AG04450 (cell line): ENCODE measurements at regions not wholly inside any gene's neighbourhood (a gene's known extent, or its start where the extent isn't known, plus 50 kb on each side); places are given as distances from the start of the nearest gene placed in this dataset.

Experiments
- CTCF ChIA-PET: fragments of 300-600, 350-600 bp; formaldehyde crosslinking; extraction: SDS; loops from one replicate; lab custom pipeline; 2022; ENCODE audit warnings: antibody characterized with exemption, inconsistent platforms; lab: Charles Lee
- POLR2A ChIA-PET: fragments of 350-600 bp; formaldehyde crosslinking; extraction: SDS; loops from one replicate; lab custom pipeline; 2021; ENCODE audit warnings: antibody characterized with exemption, inconsistent platforms; lab: Yijun Ruan, JAX
- DNase-seq: peaks from one replicate; pipeline ENCODE4 v3.0.0-alpha.2; 2011; ENCODE audit warnings: low read depth, low spot score
- H3K27ac ChIP-seq: one replicate; pipeline ENCODE4 v1.5.1; 2012; ENCODE audit warnings: low read depth, low read length, control low read depth
- H3K27me3 ChIP-seq: one replicate; pipeline ENCODE4 v1.6.0; 2012; ENCODE audit warnings: low read length; ENCODE audit not compliant: control insufficient read depth, insufficient read depth
- H3K4me3 ChIP-seq: 2 replicates; pipeline ENCODE4 v1.5.1; 2011; ENCODE audit warnings: mild to moderate bottlenecking, low read depth, low read length, control low read depth
- H3K9me3 ChIP-seq: 2 replicates; pipeline ENCODE4 v1.5.1; 2012; ENCODE audit warnings: low read length; ENCODE audit not compliant: control insufficient read depth, insufficient read depth
- CTCF ChIP-seq: IDR thresholded peaks from 2 replicates; pipeline ENCODE4 v1.5.1; 2011; ENCODE audit warnings: low read depth, low read length, control low read depth, inconsistent platforms

DNA sequence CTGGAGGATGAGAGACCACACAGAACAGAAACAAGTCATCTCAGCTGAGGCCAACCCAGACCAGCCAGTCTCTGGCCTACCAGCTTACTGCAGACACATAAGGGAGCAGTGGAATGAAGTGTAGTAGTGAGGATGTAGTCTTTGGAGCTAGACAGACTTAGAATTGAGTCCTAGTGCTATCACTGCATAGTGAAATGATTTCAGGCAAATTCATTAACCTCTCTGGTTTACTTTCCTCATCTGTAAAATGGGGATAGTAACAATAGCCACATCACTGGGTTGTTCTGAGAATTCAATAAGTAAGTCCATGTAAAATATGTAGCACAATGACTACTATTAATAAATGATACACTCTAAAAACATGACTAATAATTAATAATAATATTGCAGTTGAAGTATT, 383.8 kb downstream of the DLEU7 start:
- Histone ChIP-seq H3K27me3 (no peaks in the 10 kb centered on the region), H3K9me3 (no peaks in the 10 kb centered on the region), H3K27ac (no peak overlapping the region), H3K4me3 (no peak overlapping the region)
- no peak for DNase-seq
- ChIA-PET CTCF (no interaction called here), POLR2A (no interaction called here)
- TF ChIP-seq CTCF: no peak

DNA sequence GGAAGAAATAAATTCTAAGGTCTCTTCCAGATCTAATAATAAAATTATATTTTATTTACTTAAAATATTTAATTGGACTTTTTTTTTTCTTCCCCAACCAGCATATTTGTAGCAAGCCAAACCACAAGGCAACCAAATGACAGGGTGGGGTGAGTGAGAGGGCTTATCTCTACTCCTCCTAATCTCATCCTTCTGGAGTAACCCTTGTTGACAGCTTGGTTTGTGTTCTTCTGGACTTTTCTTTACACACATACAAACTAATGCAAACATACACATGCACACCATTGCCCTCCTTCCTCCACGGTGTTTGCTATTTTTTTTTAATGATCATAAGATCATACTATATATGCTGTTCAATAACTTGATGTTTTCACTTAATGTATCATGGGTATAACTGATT, 383.1 kb downstream of the DLEU7 start:
- H3K4me3 ChIP-seq: no peak overlapping the region
- POLR2A ChIA-PET: no interaction called here
- DNase-seq: no peak
- H3K27me3 ChIP-seq: no peaks in the 10 kb centered on the region
- TF ChIP-seq CTCF: no peak
- CTCF ChIA-PET: no interaction called here
- H3K9me3 ChIP-seq: no peaks in the 10 kb centered on the region
- no peak overlapping the region for H3K27ac ChIP-seq

DNA sequence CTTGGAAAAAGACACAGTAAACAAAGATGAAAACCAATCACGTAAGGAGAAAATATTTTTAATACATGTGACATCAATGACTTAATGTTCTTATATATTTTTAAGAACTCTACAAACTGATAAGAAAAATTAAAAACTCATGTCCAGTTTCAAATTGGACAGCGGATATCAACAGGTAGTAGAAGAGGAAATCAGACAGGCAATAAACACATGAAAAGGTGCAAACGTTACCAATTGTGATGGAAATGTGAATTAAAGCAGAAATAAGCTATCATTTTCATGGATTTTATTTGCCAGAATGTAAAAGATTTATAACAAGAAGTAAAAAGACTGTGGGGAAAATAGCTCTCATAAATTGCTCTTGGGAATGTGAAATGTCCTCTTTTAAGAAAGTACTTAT, 382.3 kb downstream of the DLEU7 start:
- ChIA-PET CTCF (no interaction called here), POLR2A (no interaction called here)
- H3K27ac ChIP-seq: no peak overlapping the region
- no peaks in the 10 kb centered on the region for H3K9me3 ChIP-seq
- DNase-seq: no peak
- no peak overlapping the region for H3K4me3 ChIP-seq
- no peak for TF ChIP-seq CTCF
- no peaks in the 10 kb centered on the region for H3K27me3 ChIP-seq

DNA sequence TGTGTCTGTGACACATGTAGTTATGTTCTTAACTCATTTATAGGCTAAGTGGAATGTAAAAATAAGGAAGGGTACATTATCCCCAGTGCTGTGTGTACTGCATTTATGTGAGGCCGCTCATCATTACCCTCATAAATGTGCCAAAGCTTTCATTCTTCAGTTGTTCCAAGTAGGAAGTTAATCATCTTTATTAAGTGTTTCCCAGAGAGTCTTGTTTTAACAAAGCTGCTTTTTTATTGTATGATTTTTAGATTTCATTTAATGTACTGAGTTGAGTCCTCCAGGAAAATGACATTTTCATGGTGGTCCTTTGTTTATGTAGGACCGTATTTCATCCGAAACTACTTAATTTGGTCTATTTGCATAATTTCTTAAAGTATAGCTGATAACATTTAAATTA, 379.8 kb downstream of the DLEU7 start:
- no peak overlapping the region for H3K4me3 ChIP-seq
- no peak overlapping the region for H3K27ac ChIP-seq
- POLR2A ChIA-PET: no interaction called here
- no peaks in the 10 kb centered on the region for H3K9me3 ChIP-seq
- CTCF ChIA-PET: no interaction called here
- no peak for DNase-seq
- no peak for TF ChIP-seq CTCF
- H3K27me3 ChIP-seq: peaks cover 10% of the 10 kb centered on the region

DNA sequence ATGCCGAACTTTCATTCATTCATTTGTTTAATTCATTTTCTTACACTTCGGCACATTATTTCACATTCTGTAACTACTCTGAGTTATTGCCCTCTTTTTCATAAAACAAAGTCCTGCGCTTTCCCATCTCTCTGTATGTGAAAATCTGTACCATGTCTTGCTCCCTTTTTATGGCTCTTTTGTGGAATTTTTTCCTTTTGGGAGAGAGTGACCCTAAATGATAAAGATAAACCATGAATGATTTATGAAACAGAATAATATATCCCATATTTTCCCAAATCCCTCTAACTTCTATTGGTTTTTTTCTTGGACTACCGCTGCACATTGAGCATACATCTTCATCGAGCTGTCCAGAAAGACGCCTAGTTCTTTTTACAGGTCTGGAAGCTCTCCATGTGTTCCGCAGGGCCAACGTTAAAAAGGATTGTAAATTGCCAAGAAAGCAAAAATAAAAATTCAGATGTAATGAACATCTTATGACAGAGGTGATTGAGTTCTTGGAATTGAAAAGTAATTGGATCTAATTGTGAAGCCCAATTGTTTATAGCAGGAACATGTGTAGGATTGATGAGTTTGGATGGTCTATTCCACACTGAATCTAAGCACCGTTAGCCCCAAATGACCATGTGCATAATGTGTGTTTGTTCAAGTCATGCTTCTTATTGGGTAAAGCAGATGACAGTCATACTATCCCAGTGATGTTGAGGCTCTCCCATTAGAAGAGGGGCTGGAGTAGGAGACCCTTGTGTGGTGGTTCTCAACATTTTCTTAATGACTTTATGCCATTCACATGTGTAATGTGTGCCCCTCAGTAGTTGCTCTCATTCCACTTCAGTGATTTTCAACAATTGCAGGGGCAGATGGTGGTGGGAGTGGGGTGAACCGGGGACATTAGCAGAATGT, 378.9 kb downstream of the DLEU7 start:
- CTCF ChIA-PET: no interaction called here
- POLR2A ChIA-PET: no interaction called here
- no peak overlapping the region for H3K27ac ChIP-seq

More for the DNA sequence above, 378.9 kb downstream of the DLEU7 start:
- H3K4me3 ChIP-seq: no peak overlapping the region
- H3K9me3 ChIP-seq: no peaks in the 10 kb centered on the region
- TF ChIP-seq CTCF: no peak
- DNase-seq: no peak
- peaks cover 10% of the 10 kb centered on the region for H3K27me3 ChIP-seq
